GM12878 (cell line): ENCODE measurements at regions not wholly inside any gene's neighbourhood (a gene's known extent, or its start where the extent isn't known, plus 50 kb on each side); places are given as distances from the start of the nearest gene placed in this dataset.

ENCODE experiments used
- ATAC-seq: fragments of 200-7000 bp; cut with Tn5 transposase; 3 replicates; pipeline ENCODE4 v1.9.1; 2020; ENCODE audit warnings: mild to moderate bottlenecking, moderate library complexity
- BruUV-seq: library from RNA; stranded (reverse); fragments of 400-500 nt; replicated peaks from 2 replicates; lab custom pipeline; 2021; lab: Mats Ljungman, UMichigan
- CTCF ChIA-PET: fragments of 300-600 bp; sonication (Branson Sonifier 250); formaldehyde crosslinking; extraction: SDS; loops from one replicate; lab custom pipeline; 2021; ENCODE audit warnings: inconsistent platforms; lab: Yijun Ruan, JAX
- POLR2A ChIA-PET: fragments of 350-600 bp; formaldehyde crosslinking; extraction: SDS; loops from one replicate; lab custom pipeline; 2021; ENCODE audit warnings: inconsistent platforms; lab: Charles Lee
- RAD21 ChIA-PET: fragments of 300-600 bp; sonication (Branson Sonifier 250); formaldehyde crosslinking; loops from one replicate; lab custom pipeline; 2023; ENCODE audit warnings: antibody characterized with exemption; ENCODE audit not compliant: unreplicated experiment; lab: Charles Lee
- SMC1A ChIA-PET: fragments of 300-600 bp; sonication (Branson Sonifier 250); formaldehyde crosslinking; loops from one replicate; lab custom pipeline; 2023; ENCODE audit not compliant: unreplicated experiment, uncharacterized antibody; lab: Charles Lee
- DNase-seq: peaks from one replicate; pipeline ENCODE4 v3.0.0-alpha.2; 2011; ENCODE audit warnings: low read depth, low spot score
- FAIRE-seq: peaks from 3 replicates; lab custom pipeline; 2011; peaks lifted over from hg19 to GRCh38; lab: Jason Lieb, UNC
- H2AFZ ChIP-seq: 2 replicates; pipeline ENCODE4 v1.6.0; 2011; ENCODE audit warnings: low read depth, low read length, control low read depth; ENCODE audit not compliant: control insufficient read depth
- H3K27ac ChIP-seq: 2 replicates; pipeline ENCODE4 v1.5.1; 2011; ENCODE audit warnings: control low read depth; ENCODE audit not compliant: control insufficient read depth, insufficient read depth
- H3K27me3 ChIP-seq, 2 experiments: replicated peaks in 1 of 2; 2 replicates each; pipeline versions ENCODE4 v1.6.0 to v1.6.1; 2011; ENCODE audit warnings: low read length in 1 of 2; ENCODE audit not compliant: control insufficient read depth in 2 of 2, insufficient read depth in 2 of 2
- H3K36me3 ChIP-seq, 2 experiments: 2 replicates each; pipeline ENCODE4 v1.5.1; 2011; ENCODE audit warnings: low read length in 1 of 2; ENCODE audit not compliant: control insufficient read depth in 2 of 2, insufficient read depth in 2 of 2
- H3K4me1 ChIP-seq: 2 replicates; pipeline ENCODE4 v1.6.1; 2011; ENCODE audit warnings: mild to moderate bottlenecking, low read length, moderate library complexity, mixed read lengths; ENCODE audit not compliant: control insufficient read depth, insufficient read depth
- H3K4me2 ChIP-seq: 2 replicates; pipeline ENCODE4 v1.6.0; 2011; ENCODE audit warnings: control low read depth; ENCODE audit not compliant: control insufficient read depth, insufficient read depth
- H3K4me3 ChIP-seq: fragments of 200-600 bp; sonication (generic); 2 replicates; pipeline ENCODE4 v1.5.1; 2016
- H3K79me2 ChIP-seq: 2 replicates; pipeline ENCODE4 v1.6.0; 2011; ENCODE audit warnings: low read length; ENCODE audit not compliant: control insufficient read depth, insufficient read depth
- H3K9ac ChIP-seq: 2 replicates; pipeline ENCODE4 v1.8.0; 2011; ENCODE audit warnings: low read length, control low read depth, mixed read lengths; ENCODE audit not compliant: control insufficient read depth, insufficient read depth
- H3K9me3 ChIP-seq: replicated peaks from 3 replicates; pipeline ENCODE4 v1.5.1; 2011; ENCODE audit warnings: mild to moderate bottlenecking, low read length; ENCODE audit not compliant: control insufficient read depth, insufficient read depth
- H4K20me1 ChIP-seq: 2 replicates; pipeline ENCODE4 v1.6.0; 2011; ENCODE audit not compliant: control insufficient read depth, insufficient read depth
- CHD4 ChIP-seq: fragments of 200-600 bp; sonication (generic); IDR thresholded peaks from 2 replicates; pipeline ENCODE4 v1.6.1; 2016; ENCODE audit warnings: mild to moderate bottlenecking
- GABPA ChIP-seq: IDR thresholded peaks from 2 replicates; pipeline ENCODE4 v1.6.1; 2014; ENCODE audit warnings: antibody characterized with exemption, low read depth, mild to moderate bottlenecking, inconsistent platforms
- HSF1 ChIP-seq: fragments of 150-350 bp; IDR thresholded peaks from 2 replicates; pipeline ENCODE4 v1.6.1; 2014; ENCODE audit warnings: mild to moderate bottlenecking, low read depth, low read length
- MEF2A ChIP-seq: IDR thresholded peaks from 2 replicates; pipeline ENCODE4 v1.6.1; 2011; ENCODE audit warnings: low read depth, mild to moderate bottlenecking, low read length, moderate library complexity; ENCODE audit not compliant: insufficient read depth
- MYC ChIP-seq: IDR thresholded peaks from 2 replicates; pipeline ENCODE4 v1.6.1; 2011; ENCODE audit warnings: mild to moderate bottlenecking, low read length, moderate library complexity, inconsistent platforms; ENCODE audit not compliant: insufficient read depth, insufficient replicate concordance, insufficient read length, severe bottlenecking
- NRF1 ChIP-seq: conservative IDR thresholded peaks from 2 replicates; pipeline ENCODE4 v1.6.1; 2011; ENCODE audit warnings: mild to moderate bottlenecking, low read depth, low read length, improper control_type of control experiment
- PAX8 ChIP-seq: fragments of 450-650 bp; IDR thresholded peaks from 2 replicates; pipeline ENCODE4 v1.6.1; 2017; ENCODE audit warnings: mild to moderate bottlenecking, moderate library complexity
- SPI1 ChIP-seq: IDR thresholded peaks from 2 replicates; pipeline ENCODE4 v1.6.1; 2011; ENCODE audit warnings: low read depth, mild to moderate bottlenecking, low read length, moderate library complexity, borderline replicate concordance; ENCODE audit not compliant: insufficient read depth
- ZBED1 ChIP-seq: IDR thresholded peaks from 2 replicates; pipeline ENCODE4 v1.6.1; 2016; ENCODE audit warnings: borderline replicate concordance
- WGBS: methylation state at CpG from one replicate; pipeline ENCODE4 v1.1.6; 2016; ENCODE audit warnings: low lambda C conversion rate; ENCODE audit not compliant: insufficient replicate concordance, insufficient coverage; ENCODE audit errors: missing lambda C conversion rate; 5-methylcytosine and 5-hydroxymethylcytosine counted together
- in situ Hi-C: fragments of 300-500 bp; cut with MboI; formaldehyde crosslinking; loops from 9 replicates; pipeline ENCODE4 v1.14.3; 2018; ENCODE audit warnings: mixed read lengths
- intact Hi-C: fragments of 100-400 bp; cut with micrococcal nuclease; formaldehyde crosslinking; loops from one replicate; pipeline ENCODE4 v1.14.2; 2022; ENCODE audit not compliant: unreplicated experiment
- TF ChIP-seq, protein P1 (sequence below): IDR thresholded peaks from 2 replicates; pipeline ENCODE4 v1.6.1; 2012; ENCODE audit warnings: low read depth, low read length, improper control_type of control experiment
- TF ChIP-seq, protein P2 (sequence below): fragments of 450-650 bp; formaldehyde crosslinking; IDR thresholded peaks from 2 replicates; pipeline ENCODE4 v1.4.0; 2020; ENCODE audit warnings: mild to moderate bottlenecking, moderate library complexity
- TF ChIP-seq, protein P3 (sequence below): fragments of 450-650 bp; conservative IDR thresholded peaks from 2 replicates; pipeline ENCODE4 v1.6.1; 2017; ENCODE audit warnings: mild to moderate bottlenecking, moderate library complexity

DNA sequence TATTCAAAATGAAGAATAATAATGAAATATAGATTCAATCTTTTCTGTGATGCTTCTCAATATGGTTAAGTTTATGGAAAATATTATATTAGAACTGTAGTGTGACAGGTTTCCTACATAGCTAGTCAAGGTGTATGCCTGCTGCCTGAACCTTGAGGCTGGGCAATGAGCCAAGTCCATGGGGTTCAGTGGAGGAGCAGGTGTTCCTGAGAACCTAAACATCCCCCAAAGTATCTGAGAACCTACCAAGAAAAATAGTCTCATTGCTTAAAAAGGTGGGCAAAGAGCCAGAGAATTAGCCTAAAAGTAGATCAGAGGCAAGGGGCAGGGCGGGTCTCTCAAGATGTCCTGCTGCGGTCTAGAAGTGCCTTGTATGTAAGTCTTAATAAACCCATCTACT is 185.9 kb upstream of the SPHKAP start:
- SMC1A ChIA-PET, result no interaction called here
- POLR2A ChIA-PET, result no interaction called here
- Histone ChIP-seq H3K36me3 (no peaks in the 10 kb centered on the region), H4K20me1 (no peaks in the 10 kb centered on the region), H2AFZ (no peak overlapping the region), H3K4me1 (no peaks in the 10 kb centered on the region), H3K79me2 (no peaks in the 10 kb centered on the region), H3K27me3 (no peaks in the 10 kb centered on the region), H3K9me3 (no peaks in the 10 kb centered on the region), H3K9ac (no peak overlapping the region), H3K27ac (no peak overlapping the region), H3K4me2 (no peak overlapping the region), H3K4me3 (no peak overlapping the region)
- RAD21 ChIA-PET, result no interaction called here
- CTCF ChIA-PET, result no interaction called here
- ATAC-seq, result no peak
- FAIRE-seq, result no peak
- WGBS, result 28% methylated on average over 2 of the region's 2 CpGs
- DNase-seq, result no peak
- BruUV-seq, result no TSS peak
- intact Hi-C loops, result no loop called here
- in situ Hi-C loops, result no loop called here
- no peak for TF ChIP-seq MYC
- no peak for TF ChIP-seq MEF2A
- TF ChIP-seq, protein P1, sequence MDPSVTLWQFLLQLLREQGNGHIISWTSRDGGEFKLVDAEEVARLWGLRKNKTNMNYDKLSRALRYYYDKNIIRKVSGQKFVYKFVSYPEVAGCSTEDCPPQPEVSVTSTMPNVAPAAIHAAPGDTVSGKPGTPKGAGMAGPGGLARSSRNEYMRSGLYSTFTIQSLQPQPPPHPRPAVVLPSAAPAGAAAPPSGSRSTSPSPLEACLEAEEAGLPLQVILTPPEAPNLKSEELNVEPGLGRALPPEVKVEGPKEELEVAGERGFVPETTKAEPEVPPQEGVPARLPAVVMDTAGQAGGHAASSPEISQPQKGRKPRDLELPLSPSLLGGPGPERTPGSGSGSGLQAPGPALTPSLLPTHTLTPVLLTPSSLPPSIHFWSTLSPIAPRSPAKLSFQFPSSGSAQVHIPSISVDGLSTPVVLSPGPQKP, result no peak
- TF ChIP-seq, protein P2, sequence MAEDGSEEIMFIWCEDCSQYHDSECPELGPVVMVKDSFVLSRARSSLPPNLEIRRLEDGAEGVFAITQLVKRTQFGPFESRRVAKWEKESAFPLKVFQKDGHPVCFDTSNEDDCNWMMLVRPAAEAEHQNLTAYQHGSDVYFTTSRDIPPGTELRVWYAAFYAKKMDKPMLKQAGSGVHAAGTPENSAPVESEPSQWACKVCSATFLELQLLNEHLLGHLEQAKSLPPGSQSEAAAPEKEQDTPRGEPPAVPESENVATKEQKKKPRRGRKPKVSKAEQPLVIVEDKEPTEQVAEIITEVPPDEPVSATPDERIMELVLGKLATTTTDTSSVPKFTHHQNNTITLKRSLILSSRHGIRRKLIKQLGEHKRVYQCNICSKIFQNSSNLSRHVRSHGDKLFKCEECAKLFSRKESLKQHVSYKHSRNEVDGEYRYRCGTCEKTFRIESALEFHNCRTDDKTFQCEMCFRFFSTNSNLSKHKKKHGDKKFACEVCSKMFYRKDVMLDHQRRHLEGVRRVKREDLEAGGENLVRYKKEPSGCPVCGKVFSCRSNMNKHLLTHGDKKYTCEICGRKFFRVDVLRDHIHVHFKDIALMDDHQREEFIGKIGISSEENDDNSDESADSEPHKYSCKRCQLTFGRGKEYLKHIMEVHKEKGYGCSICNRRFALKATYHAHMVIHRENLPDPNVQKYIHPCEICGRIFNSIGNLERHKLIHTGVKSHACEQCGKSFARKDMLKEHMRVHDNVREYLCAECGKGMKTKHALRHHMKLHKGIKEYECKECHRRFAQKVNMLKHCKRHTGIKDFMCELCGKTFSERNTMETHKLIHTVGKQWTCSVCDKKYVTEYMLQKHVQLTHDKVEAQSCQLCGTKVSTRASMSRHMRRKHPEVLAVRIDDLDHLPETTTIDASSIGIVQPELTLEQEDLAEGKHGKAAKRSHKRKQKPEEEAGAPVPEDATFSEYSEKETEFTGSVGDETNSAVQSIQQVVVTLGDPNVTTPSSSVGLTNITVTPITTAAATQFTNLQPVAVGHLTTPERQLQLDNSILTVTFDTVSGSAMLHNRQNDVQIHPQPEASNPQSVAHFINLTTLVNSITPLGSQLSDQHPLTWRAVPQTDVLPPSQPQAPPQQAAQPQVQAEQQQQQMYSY (CRISPR knock-in tag), result no peak
- TF ChIP-seq, protein P3, sequence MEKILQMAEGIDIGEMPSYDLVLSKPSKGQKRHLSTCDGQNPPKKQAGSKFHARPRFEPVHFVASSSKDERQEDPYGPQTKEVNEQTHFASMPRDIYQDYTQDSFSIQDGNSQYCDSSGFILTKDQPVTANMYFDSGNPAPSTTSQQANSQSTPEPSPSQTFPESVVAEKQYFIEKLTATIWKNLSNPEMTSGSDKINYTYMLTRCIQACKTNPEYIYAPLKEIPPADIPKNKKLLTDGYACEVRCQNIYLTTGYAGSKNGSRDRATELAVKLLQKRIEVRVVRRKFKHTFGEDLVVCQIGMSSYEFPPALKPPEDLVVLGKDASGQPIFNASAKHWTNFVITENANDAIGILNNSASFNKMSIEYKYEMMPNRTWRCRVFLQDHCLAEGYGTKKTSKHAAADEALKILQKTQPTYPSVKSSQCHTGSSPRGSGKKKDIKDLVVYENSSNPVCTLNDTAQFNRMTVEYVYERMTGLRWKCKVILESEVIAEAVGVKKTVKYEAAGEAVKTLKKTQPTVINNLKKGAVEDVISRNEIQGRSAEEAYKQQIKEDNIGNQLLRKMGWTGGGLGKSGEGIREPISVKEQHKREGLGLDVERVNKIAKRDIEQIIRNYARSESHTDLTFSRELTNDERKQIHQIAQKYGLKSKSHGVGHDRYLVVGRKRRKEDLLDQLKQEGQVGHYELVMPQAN, result no peak
- no peak for TF ChIP-seq PAX8
- no peak for TF ChIP-seq SPI1
- no peak for TF ChIP-seq ZBED1
- TF ChIP-seq NRF1, result no peak
- no peak for TF ChIP-seq HSF1
- TF ChIP-seq GABPA, result no peak
- TF ChIP-seq CHD4, result no peak
